NT2/D1 (cell line): ENCODE measurements at regions not wholly inside any gene's neighbourhood (a gene's known extent, or its start where the extent isn't known, plus 50 kb on each side); places are given as distances from the start of the nearest gene placed in this dataset.
A peak's percentile ranks its signal among the peaks of the same experiment; 100 is the strongest.
"Not testable (repeated sequence)": the region's sequence is repeated elsewhere in the genome, so short reads cannot be mapped to it uniquely, and the experiment has no call there.

Experiments used
- DNase-seq: peaks from one replicate; pipeline ENCODE4 v3.0.0-alpha.2; 2011; ENCODE audit warnings: low read depth, low spot score
- H3K27me3 ChIP-seq: 2 replicates; pipeline ENCODE4 v1.6.0; 2011; ENCODE audit warnings: mild to moderate bottlenecking; ENCODE audit not compliant: insufficient read length, insufficient read depth
- H3K36me3 ChIP-seq: 2 replicates; pipeline ENCODE4 v1.6.1; 2011; ENCODE audit warnings: mild to moderate bottlenecking, low read length, mixed read lengths; ENCODE audit not compliant: insufficient read depth, insufficient read length
- H3K4me1 ChIP-seq: 2 replicates; pipeline ENCODE4 v1.5.1; 2011; ENCODE audit not compliant: insufficient read depth, insufficient read length
- H3K4me3 ChIP-seq: 2 replicates; pipeline ENCODE4 v1.5.1; 2011; ENCODE audit warnings: low read depth; ENCODE audit not compliant: insufficient read length
- H3K9ac ChIP-seq: 2 replicates; pipeline ENCODE4 v1.6.0; 2011; ENCODE audit warnings: low read depth; ENCODE audit not compliant: insufficient read length
- H3K9me3 ChIP-seq: 2 replicates; pipeline ENCODE4 v1.5.1; 2011; ENCODE audit warnings: mild to moderate bottlenecking, low read length; ENCODE audit not compliant: insufficient read depth
- SUZ12 ChIP-seq: IDR thresholded peaks from 2 replicates; pipeline ENCODE4 v1.6.1; 2011; ENCODE audit not compliant: insufficient read length, insufficient read depth; ENCODE audit errors: extremely low read depth
- YY1 ChIP-seq: IDR thresholded peaks from 2 replicates; pipeline ENCODE4 v1.6.1; 2011; ENCODE audit not compliant: insufficient read length, insufficient read depth
- ZNF274 ChIP-seq: IDR thresholded peaks from 2 replicates; pipeline ENCODE4 v1.6.1; 2011; ENCODE audit warnings: mild to moderate bottlenecking, low read depth, low read length

DNA sequence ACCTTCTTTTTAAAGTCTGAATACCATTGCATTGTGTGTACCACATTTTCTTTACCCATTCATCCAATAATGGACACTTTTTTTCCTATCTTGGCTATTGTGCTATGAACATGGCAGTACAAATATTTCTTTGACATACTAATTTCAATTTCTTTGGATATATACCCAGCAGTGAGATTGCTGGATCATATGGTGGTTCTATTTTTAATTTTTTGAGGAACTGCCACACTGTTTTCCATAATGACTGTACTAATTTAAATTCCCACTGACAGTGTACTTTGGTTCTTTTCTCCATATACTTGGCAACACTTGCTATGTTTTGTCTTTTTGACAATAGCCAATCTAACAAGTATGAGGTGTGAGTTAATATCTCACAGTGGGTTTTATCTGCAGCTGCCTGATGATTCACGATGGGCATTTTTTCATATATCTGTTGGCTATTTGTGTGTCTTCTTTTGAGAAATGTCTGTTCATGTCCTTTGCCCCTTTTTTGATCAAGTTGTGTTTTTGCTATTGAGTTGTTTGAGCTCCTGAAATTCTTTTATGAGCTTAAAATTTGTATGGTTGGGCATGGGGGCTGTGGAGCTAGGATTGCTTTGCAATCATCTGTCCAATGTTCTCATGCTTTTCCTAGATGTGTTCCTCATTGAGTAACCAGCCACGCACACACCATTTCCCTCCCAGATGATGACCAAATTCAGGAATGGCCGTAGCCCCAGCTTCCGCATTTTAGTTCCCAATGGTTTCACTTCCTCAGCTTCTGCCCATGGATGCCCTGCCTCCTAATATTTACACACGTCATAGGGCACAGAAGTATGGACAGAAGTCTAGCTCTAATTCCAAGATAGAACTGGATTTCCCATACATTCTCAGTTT, 380.0 kb upstream of the SGCG start:
- DNase-seq = no peak
- H3K4me1 ChIP-seq = no peaks in the 10 kb centered on the region
- no peaks in the 10 kb centered on the region for H3K36me3 ChIP-seq
- no peaks in the 10 kb centered on the region for H3K27me3 ChIP-seq
- no peak overlapping the region for H3K9ac ChIP-seq
- H3K4me3 ChIP-seq = no peak overlapping the region
- H3K9me3 ChIP-seq = no peaks in the 10 kb centered on the region
- no peak for TF ChIP-seq ZNF274
- no peak for TF ChIP-seq SUZ12
- TF ChIP-seq YY1 = no peak

DNA sequence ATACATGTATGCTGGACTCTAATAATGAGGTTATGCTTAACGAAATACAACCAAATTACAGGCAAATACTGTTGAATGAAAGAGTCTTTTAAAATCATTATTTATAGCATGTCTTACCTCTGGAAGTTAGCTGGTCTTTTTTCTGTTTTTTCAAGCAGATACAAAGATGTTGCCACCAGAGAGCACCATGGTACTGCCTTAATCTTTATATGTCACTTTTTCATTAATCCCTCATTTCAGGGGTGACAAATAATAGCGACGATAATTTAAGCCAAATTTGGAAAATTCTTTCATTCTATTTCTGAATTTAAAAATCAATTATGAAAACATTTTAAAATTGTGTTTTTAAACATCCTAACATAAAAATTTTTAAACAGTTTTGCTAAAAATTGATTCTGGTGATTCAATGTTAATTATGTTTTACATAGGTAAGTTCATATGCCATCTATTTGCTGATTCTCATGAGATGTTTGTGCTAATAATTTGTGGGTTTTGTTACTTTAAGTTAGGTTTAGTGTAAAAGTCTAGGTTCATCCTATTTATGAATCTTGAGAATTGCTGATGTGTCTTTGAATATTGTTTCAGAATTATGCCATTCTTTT, 379.3 kb upstream of the SGCG start:
- Histone ChIP-seq H3K4me1 (no peaks in the 10 kb centered on the region), H3K36me3 (no peaks in the 10 kb centered on the region), H3K27me3 (no peaks in the 10 kb centered on the region), H3K9ac (no peak overlapping the region), H3K4me3 (no peak overlapping the region), H3K9me3 (no peaks in the 10 kb centered on the region)
- no peak for DNase-seq
- TF ChIP-seq ZNF274 (no peak), SUZ12 (no peak), YY1 (no peak)

DNA sequence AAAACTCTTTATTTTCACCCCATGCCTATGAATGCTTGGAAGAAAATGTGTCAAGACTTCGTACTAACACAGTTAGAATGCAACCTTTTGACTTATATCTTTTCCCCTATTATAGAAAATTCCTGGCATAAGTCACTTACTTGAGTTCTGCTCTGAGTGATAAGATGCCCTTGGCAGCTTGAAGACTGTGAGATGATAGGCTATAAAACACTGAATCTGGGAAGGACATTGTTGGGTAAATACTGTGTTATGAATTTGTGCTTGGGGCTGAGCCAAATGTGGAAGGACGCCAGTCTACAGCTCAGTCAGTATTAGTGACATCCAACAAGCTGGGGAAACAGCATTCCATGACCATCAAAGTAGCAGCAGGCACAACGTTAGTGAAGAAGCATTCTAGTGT, 368.0 kb upstream of the SGCG start:
- H3K4me1 ChIP-seq = no peaks in the 10 kb centered on the region
- no peaks in the 10 kb centered on the region for H3K36me3 ChIP-seq
- no peaks in the 10 kb centered on the region for H3K27me3 ChIP-seq
- no peak for TF ChIP-seq ZNF274
- no peak for TF ChIP-seq YY1
- no peak for TF ChIP-seq SUZ12
- DNase-seq = no peak
- peak overlapping the region; percentile 81 for H3K9ac ChIP-seq
- peak overlapping the region; percentile 32 for H3K4me3 ChIP-seq
- no peaks in the 10 kb centered on the region for H3K9me3 ChIP-seq

DNA sequence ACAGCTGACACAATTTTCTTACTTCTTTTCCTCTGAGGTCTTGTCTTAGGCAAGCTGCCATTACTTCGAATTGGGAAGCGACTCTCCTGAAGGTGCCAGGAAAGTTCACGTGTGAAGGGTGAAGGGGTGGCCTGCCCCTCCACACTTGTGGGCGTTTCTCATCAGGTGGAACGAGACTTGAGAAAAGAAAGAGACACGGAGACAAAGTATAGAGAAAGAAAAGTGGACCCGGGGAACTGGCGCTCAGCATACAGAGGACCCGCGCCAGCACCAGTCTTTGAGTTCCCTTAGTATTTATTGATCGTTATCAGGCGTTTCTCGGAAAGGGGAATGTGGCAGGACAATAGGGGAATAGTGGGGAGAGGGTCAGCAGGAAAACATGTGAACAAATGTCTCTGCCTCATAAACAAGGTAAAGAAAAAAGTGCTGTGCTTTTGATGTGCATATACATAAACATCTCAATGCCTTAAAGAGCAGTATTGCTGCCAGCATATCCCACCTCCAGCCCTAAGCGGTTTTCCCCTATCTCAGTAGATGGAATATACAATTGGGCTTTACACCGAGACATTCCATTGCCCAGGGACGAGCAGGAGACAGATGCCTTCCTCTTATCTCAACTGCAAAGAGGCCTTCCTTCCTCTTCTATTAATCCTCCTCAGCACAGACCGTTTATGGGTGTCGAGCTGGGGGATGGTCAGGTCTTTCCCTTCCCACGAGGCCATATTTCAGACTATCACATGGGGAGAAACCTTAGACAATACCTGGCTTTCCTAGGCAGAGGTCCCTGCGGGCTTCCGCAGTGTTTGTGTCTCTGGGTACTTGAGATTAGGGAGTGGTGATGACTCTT, 367.0 kb upstream of the SGCG start:
- not testable (repeated sequence) for H3K36me3 ChIP-seq, DNase-seq, H3K9me3 ChIP-seq, H3K4me1 ChIP-seq, H3K27me3 ChIP-seq
- Histone ChIP-seq H3K4me3 (peak overlapping the region; percentile 32), H3K9ac (peak overlapping the region; percentile 81)

DNA sequence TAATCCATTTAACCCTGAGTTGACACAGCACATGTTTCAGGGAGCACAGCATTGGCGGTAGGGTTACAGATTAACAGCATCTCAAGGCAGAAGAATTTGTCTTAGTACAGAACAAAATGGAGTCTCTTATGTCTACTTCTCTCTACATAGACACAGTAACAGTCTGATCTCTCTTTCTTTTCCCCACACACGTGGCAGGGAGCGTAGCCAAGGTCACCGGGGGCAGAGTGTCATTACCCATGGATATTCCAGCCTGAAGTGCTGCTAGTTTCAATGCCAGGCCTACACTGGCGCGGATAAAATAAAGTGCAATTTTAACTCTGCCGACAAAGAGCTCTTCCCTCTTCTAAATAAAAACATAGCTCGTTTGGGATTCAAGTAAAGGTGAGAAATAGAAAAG, 366.3 kb upstream of the SGCG start:
- not testable (repeated sequence) for DNase-seq, H3K36me3 ChIP-seq, H3K4me1 ChIP-seq, H3K27me3 ChIP-seq, H3K9me3 ChIP-seq, H3K4me3 ChIP-seq
- H3K9ac ChIP-seq = peak overlapping the region; percentile 8

DNA sequence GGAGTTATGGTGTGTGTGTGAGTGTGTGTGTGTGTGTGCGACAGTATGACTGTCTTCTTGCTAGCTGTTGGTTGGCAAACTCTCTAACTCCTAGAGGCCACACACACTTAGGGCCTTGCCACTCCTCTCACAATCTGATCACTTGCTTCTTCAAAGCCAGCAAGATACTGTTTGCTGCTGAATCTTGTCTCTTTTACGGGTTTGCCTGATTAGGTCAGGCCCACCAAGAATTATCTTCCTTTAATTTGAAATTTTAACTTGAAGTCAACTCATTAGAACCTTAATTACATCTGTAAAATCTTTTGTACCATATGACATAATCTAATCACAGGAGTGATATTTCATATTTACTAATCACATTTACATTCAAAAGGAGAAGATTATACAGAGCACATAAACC, 359.2 kb upstream of the SGCG start:
- DNase-seq = no peak
- H3K27me3 ChIP-seq = no peaks in the 10 kb centered on the region

DNA sequence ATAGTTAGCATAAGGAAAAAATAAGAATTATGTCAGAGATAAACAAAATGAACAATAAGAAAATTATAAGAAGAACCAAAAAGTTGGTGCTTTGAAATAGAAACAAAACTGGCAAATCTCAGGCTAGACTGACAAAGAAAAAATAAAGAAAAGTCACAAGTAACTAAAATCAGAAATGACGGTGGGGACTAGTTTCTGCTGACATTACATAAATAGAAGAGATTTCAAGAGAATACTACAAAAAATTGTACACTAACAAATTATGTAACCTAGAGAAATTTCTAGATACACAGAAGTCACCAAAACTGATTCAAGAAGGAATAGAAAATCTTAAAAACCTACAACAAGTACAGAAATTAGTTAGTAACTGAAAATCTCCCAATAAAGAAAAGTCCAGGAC, 355.6 kb upstream of the SGCG start:
- H3K27me3 ChIP-seq = no peaks in the 10 kb centered on the region
- no peak overlapping the region for H3K9ac ChIP-seq
- H3K9me3 ChIP-seq = no peaks in the 10 kb centered on the region; the same call in 1 of the 2 replicates
- TF ChIP-seq SUZ12 (no peak), ZNF274 (no peak), YY1 (no peak)
- H3K36me3 ChIP-seq = no peaks in the 10 kb centered on the region
- no peak for DNase-seq
- no peak overlapping the region for H3K4me3 ChIP-seq
- no peaks in the 10 kb centered on the region for H3K4me1 ChIP-seq

More for the DNA sequence above, 359.2 kb upstream of the SGCG start:
- TF ChIP-seq ZNF274 (no peak), YY1 (no peak), SUZ12 (no peak)
- no peak overlapping the region for H3K4me3 ChIP-seq
- no peak overlapping the region for H3K9ac ChIP-seq
- no peaks in the 10 kb centered on the region for H3K4me1 ChIP-seq
- no peaks in the 10 kb centered on the region; the same call in 1 of the 2 replicates for H3K9me3 ChIP-seq
- H3K36me3 ChIP-seq = no peaks in the 10 kb centered on the region
